PC-3 (cell line): ENCODE measurements at regions not wholly inside any gene's neighbourhood (a gene's known extent, or its start where the extent isn't known, plus 50 kb on each side); places are given as distances from the start of the nearest gene placed in this dataset.

Experiments used
- ATAC-seq: fragments of 200-7000 bp; cut with Tn5 transposase; 2 replicates; pipeline ENCODE4 v1.9.1; 2020; ENCODE audit warnings: mild to moderate bottlenecking, moderate library complexity
- BruUV-seq: library from RNA; stranded (reverse); fragments of 400-500 nt; replicated peaks from 2 replicates; lab custom pipeline; 2021; lab: Mats Ljungman, UMichigan
- CTCF ChIA-PET: fragments of 300-600 bp; sonication (Branson Sonifier 250); formaldehyde crosslinking; loops from one replicate; lab custom pipeline; 2022; ENCODE audit warnings: antibody characterized with exemption; lab: Charles Lee
- POLR2A ChIA-PET: fragments of 300-600 bp; sonication (Branson Sonifier 250); formaldehyde crosslinking; loops from one replicate; lab custom pipeline; 2022; ENCODE audit warnings: antibody characterized with exemption; ENCODE audit not compliant: unreplicated experiment; lab: Charles Lee
- DNase-seq: peaks from one replicate; pipeline ENCODE4 v3.0.0-alpha.2; 2015
- H2AFZ ChIP-seq: fragments of 300-600 bp; sonication (generic); 2 replicates; pipeline ENCODE4 v1.6.0; 2016; ENCODE audit warnings: antibody characterized with exemption, low read length
- H3F3A ChIP-seq: fragments of 300-600 bp; sonication (generic); one replicate; pipeline ENCODE4 v1.6.0; 2017; ENCODE audit warnings: antibody characterized with exemption, low read length, control low read depth, mild to moderate bottlenecking; ENCODE audit not compliant: unreplicated experiment
- H3K27ac ChIP-seq: fragments of 300-600 bp; sonication (generic); 2 replicates; pipeline ENCODE4 v1.5.1; 2016; ENCODE audit warnings: mild to moderate bottlenecking, low read length
- H3K27me3 ChIP-seq: fragments of 300-600 bp; sonication (generic); 2 replicates; pipeline ENCODE4 v1.6.1; 2016; ENCODE audit warnings: low read length, mixed read lengths
- H3K36me3 ChIP-seq: fragments of 300-600 bp; sonication (generic); 2 replicates; pipeline ENCODE4 v1.6.1; 2016; ENCODE audit warnings: low read depth, mixed run types, low read length, mixed read lengths
- H3K4me1 ChIP-seq: fragments of 300-600 bp; sonication (generic); 2 replicates; pipeline ENCODE4 v1.5.1; 2016; ENCODE audit warnings: low read length; ENCODE audit not compliant: insufficient read depth
- H3K4me2 ChIP-seq: fragments of 300-600 bp; sonication (generic); 2 replicates; pipeline ENCODE4 v1.6.0; 2016; ENCODE audit warnings: low read length
- H3K4me3 ChIP-seq: fragments of 300-600 bp; sonication (generic); 2 replicates; pipeline ENCODE4 v1.5.1; 2016; ENCODE audit warnings: mild to moderate bottlenecking, low read length, mixed read lengths
- H3K79me2 ChIP-seq: fragments of 300-600 bp; sonication (generic); 2 replicates; pipeline ENCODE4 v1.6.1; 2017; ENCODE audit warnings: low read length, mixed read lengths
- H3K9ac ChIP-seq: fragments of 300-600 bp; sonication (generic); 2 replicates; pipeline ENCODE4 v1.6.0; 2016; ENCODE audit warnings: mild to moderate bottlenecking, low read length
- H3K9me2 ChIP-seq: fragments of 300-600 bp; sonication (generic); replicated peaks from 2 replicates; pipeline ENCODE4 v1.6.1; 2016; ENCODE audit warnings: mixed run types, low read length, mixed read lengths
- H3K9me3 ChIP-seq: fragments of 300-600 bp; sonication (generic); 2 replicates; pipeline ENCODE4 v1.6.1; 2016; ENCODE audit warnings: low read length, mixed read lengths
- H4K20me1 ChIP-seq: fragments of 300-600 bp; sonication (generic); 2 replicates; pipeline ENCODE4 v1.6.1; 2016; ENCODE audit warnings: low read length, mixed read lengths
- CTCF ChIP-seq: fragments of 300-600 bp; sonication (generic); conservative IDR thresholded peaks from 2 replicates; pipeline ENCODE4 v1.5.1; 2017; ENCODE audit warnings: antibody characterized with exemption, low read depth, mild to moderate bottlenecking, low read length
- EZH2 ChIP-seq: fragments of 300-600 bp; sonication (generic); IDR thresholded peaks from one replicate; pipeline ENCODE4 v1.6.1; 2017; ENCODE audit warnings: antibody characterized with exemption, mild to moderate bottlenecking, low read length; ENCODE audit not compliant: unreplicated experiment
- EZH2phosphoT487 ChIP-seq: fragments of 300-600 bp; sonication (generic); IDR thresholded peaks from 2 replicates; pipeline ENCODE4 v1.6.1; 2018; ENCODE audit warnings: mild to moderate bottlenecking, antibody characterized with exemption, low read length, borderline replicate concordance
- intact Hi-C: fragments of 100-400 bp; cut with micrococcal nuclease; formaldehyde crosslinking; loops from 2 replicates; pipeline ENCODE4 v1.9.0; 2023

- DNase-seq, result no peak
- intact Hi-C loops, result no loop called here
- ATAC-seq, result no peak
These were observed 893.0 kb downstream of the C4orf33 start for GRCh38 chr4:129988957-129989356.

GRCh38 chr4:129994715-129995114, 898.8 kb downstream of the C4orf33 start:
- Histone ChIP-seq H3K4me3 (no peak overlapping the region), H3F3A (no peaks in the 10 kb centered on the region), H3K9me3 (no peaks in the 10 kb centered on the region), H2AFZ (no peak overlapping the region), H3K9ac (no peak overlapping the region), H3K79me2 (no peaks in the 10 kb centered on the region), H3K9me2 (no peaks in the 10 kb centered on the region), H4K20me1 (no peaks in the 10 kb centered on the region), H3K27ac (no peak overlapping the region), H3K36me3 (no peaks in the 10 kb centered on the region), H3K4me2 (no peak overlapping the region), H3K27me3 (no peaks in the 10 kb centered on the region), H3K4me1 (no peaks in the 10 kb centered on the region)
- CTCF ChIA-PET, result no interaction called here
- POLR2A ChIA-PET, result no interaction called here
- ATAC-seq (no peak), DNase-seq (no peak)
- intact Hi-C loops, result no loop called here
- TF ChIP-seq EZH2 (no peak), EZH2phosphoT487 (no peak), CTCF (no peak)
- BruUV-seq, result no TSS peak

More at GRCh38 chr4:129988957-129989356, 893.0 kb downstream of the C4orf33 start:
- Histone ChIP-seq H3F3A (no peaks in the 10 kb centered on the region), H3K9me2 (no peaks in the 10 kb centered on the region), H3K27ac (no peak overlapping the region), H3K4me2 (no peak overlapping the region), H3K27me3 (no peaks in the 10 kb centered on the region), H3K9ac (no peak overlapping the region), H4K20me1 (no peaks in the 10 kb centered on the region), H2AFZ (no peak overlapping the region), H3K36me3 (no peaks in the 10 kb centered on the region), H3K4me3 (no peak overlapping the region), H3K79me2 (no peaks in the 10 kb centered on the region), H3K9me3 (no peaks in the 10 kb centered on the region), H3K4me1 (no peaks in the 10 kb centered on the region)
- TF ChIP-seq EZH2phosphoT487, result no peak
- TF ChIP-seq CTCF, result no peak
- no peak for TF ChIP-seq EZH2
- no TSS peak for BruUV-seq
- ChIA-PET POLR2A (no interaction called here), CTCF (no interaction called here)

GRCh38 chr4:129998436-129999150, 902.6 kb downstream of the C4orf33 start:
- no peak overlapping the region for H3K27ac ChIP-seq
- no peak for ATAC-seq
- TF ChIP-seq EZH2, result no peak
- TF ChIP-seq CTCF, result no peak
- TF ChIP-seq EZH2phosphoT487, result no peak
- no peaks in the 10 kb centered on the region for H3K79me2 ChIP-seq
- BruUV-seq, result no TSS peak
- H3F3A ChIP-seq, result no peaks in the 10 kb centered on the region
- POLR2A ChIA-PET, result no interaction called here
- intact Hi-C loops, result no loop called here
- no peak overlapping the region for H3K9ac ChIP-seq
- no peaks in the 10 kb centered on the region for H3K9me3 ChIP-seq
- no peaks in the 10 kb centered on the region for H3K4me1 ChIP-seq
- DNase-seq, result no peak
- no peak overlapping the region for H3K4me2 ChIP-seq
- CTCF ChIA-PET, result no interaction called here
- H4K20me1 ChIP-seq, result no peaks in the 10 kb centered on the region
- no peaks in the 10 kb centered on the region for H3K9me2 ChIP-seq
- H3K36me3 ChIP-seq, result no peaks in the 10 kb centered on the region
- no peaks in the 10 kb centered on the region for H3K27me3 ChIP-seq
- no peak overlapping the region for H3K4me3 ChIP-seq
- H2AFZ ChIP-seq, result no peak overlapping the region
